ENCODE measurements at regions not wholly inside any gene's neighbourhood (a gene's known extent, or its start where the extent isn't known, plus 50 kb on each side); places are given as distances from the start of the nearest gene placed in this dataset.

GRCh38 chr11:134666273-134667174 lies 254.5 kb upstream of the B3GAT1 start:
- WGBS, 3 donors, result 82 to 86% (median 83%) methylated on average over 13 of the region's 13 CpGs
- TF ChIP-seq POLR2A (IDR thresholded peaks at IDR 0.05) (no peak), CTCF (IDR thresholded peaks at IDR 0.05) (no peak), EP300 (IDR thresholded peaks at IDR 0.05) (no peak)
- no peaks in the 10 kb centered on the region for H3K9me3 ChIP-seq
- H3K27ac ChIP-seq, result no peak overlapping the region
- DNase-seq, result no peak
- H3K27me3 ChIP-seq, result no peaks in the 10 kb centered on the region
- no peaks in the 10 kb centered on the region for H3K4me1 ChIP-seq (ENCODE audit: insufficient read depth)
- intact Hi-C loops (cut with DNase I), result no loop called here
- H3K36me3 ChIP-seq, result no peaks in the 10 kb centered on the region
- H3K4me3 ChIP-seq, result no peak overlapping the region

- no peaks in the 10 kb centered on the region for H3K4me1 ChIP-seq (ENCODE audit: insufficient read depth)
- H3K27ac ChIP-seq, result no peak overlapping the region
- H3K9me3 ChIP-seq, result no peaks in the 10 kb centered on the region
- no peak for TF ChIP-seq CTCF (IDR thresholded peaks at IDR 0.05)
- TF ChIP-seq POLR2A (IDR thresholded peaks at IDR 0.05), result no peak
- TF ChIP-seq EP300 (IDR thresholded peaks at IDR 0.05), result no peak
- no peaks in the 10 kb centered on the region for H3K36me3 ChIP-seq
- 79 to 89% (median 80%) methylated on average over 19 of the region's 19 CpGs for whole genome bisulfite sequencing, 3 donors
- intact Hi-C loops (cut with DNase I), result no loop called here
- no peak overlapping the region for H3K4me3 ChIP-seq
- H3K27me3 ChIP-seq, result no peaks in the 10 kb centered on the region
- DNase-seq, result no peak
Measured at GRCh38 chr11:134665571-134666270, 253.7 kb upstream of the B3GAT1 start.

- H3K4me3 ChIP-seq, result no peak overlapping the region
- no peaks in the 10 kb centered on the region for H3K27me3 ChIP-seq
- H3K27ac ChIP-seq, result no peak overlapping the region
- WGBS, 3 donors, result 81 to 91% (median 88%) methylated on average over 12 of the region's 12 CpGs
- intact Hi-C loops (cut with DNase I), result no loop called here
- DNase-seq, result no peak
- H3K9me3 ChIP-seq, result no peaks in the 10 kb centered on the region
- no peaks in the 10 kb centered on the region for H3K36me3 ChIP-seq
- no peak for TF ChIP-seq EP300 (IDR thresholded peaks at IDR 0.05)
- no peak for TF ChIP-seq POLR2A (IDR thresholded peaks at IDR 0.05)
- TF ChIP-seq CTCF (IDR thresholded peaks at IDR 0.05), result no peak
- H3K4me1 ChIP-seq (ENCODE audit: insufficient read depth), result no peaks in the 10 kb centered on the region
Measured at GRCh38 chr11:134665188-134665535, 253.1 kb upstream of the B3GAT1 start.

DNA sequence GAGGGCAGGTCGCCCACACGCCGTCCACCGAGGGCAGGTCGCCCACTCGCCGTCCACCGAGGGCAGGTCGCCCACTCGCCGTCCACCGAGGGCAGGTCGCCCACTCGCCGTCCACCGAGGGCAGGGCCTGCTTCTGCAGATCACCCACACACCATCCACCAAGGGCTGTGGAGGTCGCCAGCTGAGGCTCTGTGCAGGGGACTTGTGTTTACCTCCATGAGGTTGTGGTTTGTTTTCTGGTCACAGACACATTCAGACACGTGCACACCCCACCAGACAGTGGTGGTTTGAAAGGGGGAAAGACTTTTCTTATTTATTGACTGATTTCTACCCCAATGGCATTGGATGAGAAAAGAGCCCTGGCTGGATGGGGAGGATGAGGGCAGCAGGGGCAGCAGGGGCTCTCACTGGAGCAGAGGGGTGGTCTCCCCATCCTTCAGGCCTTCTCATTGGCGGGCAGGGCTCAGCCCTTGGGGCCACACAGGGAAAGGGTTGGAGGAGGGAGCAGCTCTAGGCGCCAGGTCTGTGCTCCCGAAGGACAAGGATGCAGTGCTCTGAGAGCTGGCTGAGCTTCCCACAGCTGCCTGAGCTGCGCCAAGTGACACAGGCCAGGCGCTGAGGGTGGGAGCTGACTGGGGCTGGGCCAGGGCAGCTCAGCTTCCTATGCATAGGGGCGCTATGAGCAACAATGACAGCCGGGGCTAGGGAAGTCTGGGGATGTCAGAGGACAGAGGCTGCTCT lies 252.6 kb upstream of the B3GAT1 start:
- Histone ChIP-seq H3K27ac (no peak overlapping the region), H3K4me1 (ENCODE audit: insufficient read depth) (no peaks in the 10 kb centered on the region), H3K36me3 (no peaks in the 10 kb centered on the region), H3K4me3 (no peak overlapping the region), H3K9me3 (no peaks in the 10 kb centered on the region), H3K27me3 (no peaks in the 10 kb centered on the region)
- no peak for DNase-seq
- TF ChIP-seq CTCF (IDR thresholded peaks at IDR 0.05) (no peak), POLR2A (IDR thresholded peaks at IDR 0.05) (no peak), EP300 (IDR thresholded peaks at IDR 0.05) (no peak)
- 74 to 80% (median 76%) methylated on average over 25 of the region's 25 CpGs for WGBS, 3 donors
- intact Hi-C loops (cut with DNase I), result no loop called here
